H1 (cell line): ENCODE measurements at regions not wholly inside any gene's neighbourhood (a gene's known extent, or its start where the extent isn't known, plus 50 kb on each side); places are given as distances from the start of the nearest gene placed in this dataset.

Source experiments
- EZH2 ChIP-seq: fragments of 200-600 bp; sonication (generic); IDR thresholded peaks from 2 replicates; pipeline ENCODE4 v1.7.1; 2012; ENCODE audit warnings: low read depth, mild to moderate bottlenecking, moderate library complexity, low read length, inconsistent platforms; ENCODE audit not compliant: severe bottlenecking

- TF ChIP-seq EZH2: no peak
These were observed 52.2 kb upstream of the CD83 start (continued) for GRCh38 chr6:14065350-14065749.
